ENCODE measurements at regions not wholly inside any gene's neighbourhood (a gene's known extent, or its start where the extent isn't known, plus 50 kb on each side); places are given as distances from the start of the nearest gene placed in this dataset.

GRCh38 chr5:96248131-96248530, 184.9 kb downstream of the PCSK1 start:
- TF ChIP-seq YY1 (IDR thresholded peaks at IDR 0.05; ENCODE audit: insufficient read depth, insufficient read length): no peak
- no peak for TF ChIP-seq ZNF274 (IDR thresholded peaks at IDR 0.05; ENCODE audit: low read depth, low read length)
